PC-3 (cell line): ENCODE measurements at regions not wholly inside any gene's neighbourhood (a gene's known extent, or its start where the extent isn't known, plus 50 kb on each side); places are given as distances from the start of the nearest gene placed in this dataset.

Experiments
- ATAC-seq: fragments of 200-7000 bp; cut with Tn5 transposase; 2 replicates; pipeline ENCODE4 v1.9.1; 2020; ENCODE audit warnings: mild to moderate bottlenecking, moderate library complexity
- BruUV-seq: library from RNA; stranded (reverse); fragments of 400-500 nt; replicated peaks from 2 replicates; lab custom pipeline; 2021; lab: Mats Ljungman, UMichigan
- CTCF ChIA-PET: fragments of 300-600 bp; sonication (Branson Sonifier 250); formaldehyde crosslinking; loops from one replicate; lab custom pipeline; 2022; ENCODE audit warnings: antibody characterized with exemption; lab: Charles Lee
- POLR2A ChIA-PET: fragments of 300-600 bp; sonication (Branson Sonifier 250); formaldehyde crosslinking; loops from one replicate; lab custom pipeline; 2022; ENCODE audit warnings: antibody characterized with exemption; ENCODE audit not compliant: unreplicated experiment; lab: Charles Lee
- DNase-seq: peaks from one replicate; pipeline ENCODE4 v3.0.0-alpha.2; 2015
- H2AFZ ChIP-seq: fragments of 300-600 bp; sonication (generic); 2 replicates; pipeline ENCODE4 v1.6.0; 2016; ENCODE audit warnings: antibody characterized with exemption, low read length
- H3F3A ChIP-seq: fragments of 300-600 bp; sonication (generic); one replicate; pipeline ENCODE4 v1.6.0; 2017; ENCODE audit warnings: antibody characterized with exemption, low read length, control low read depth, mild to moderate bottlenecking; ENCODE audit not compliant: unreplicated experiment
- H3K27ac ChIP-seq: fragments of 300-600 bp; sonication (generic); 2 replicates; pipeline ENCODE4 v1.5.1; 2016; ENCODE audit warnings: mild to moderate bottlenecking, low read length
- H3K27me3 ChIP-seq: fragments of 300-600 bp; sonication (generic); 2 replicates; pipeline ENCODE4 v1.6.1; 2016; ENCODE audit warnings: low read length, mixed read lengths
- H3K36me3 ChIP-seq: fragments of 300-600 bp; sonication (generic); 2 replicates; pipeline ENCODE4 v1.6.1; 2016; ENCODE audit warnings: low read depth, mixed run types, low read length, mixed read lengths
- H3K4me1 ChIP-seq: fragments of 300-600 bp; sonication (generic); 2 replicates; pipeline ENCODE4 v1.5.1; 2016; ENCODE audit warnings: low read length; ENCODE audit not compliant: insufficient read depth
- H3K4me2 ChIP-seq: fragments of 300-600 bp; sonication (generic); 2 replicates; pipeline ENCODE4 v1.6.0; 2016; ENCODE audit warnings: low read length
- H3K4me3 ChIP-seq: fragments of 300-600 bp; sonication (generic); 2 replicates; pipeline ENCODE4 v1.5.1; 2016; ENCODE audit warnings: mild to moderate bottlenecking, low read length, mixed read lengths
- H3K79me2 ChIP-seq: fragments of 300-600 bp; sonication (generic); 2 replicates; pipeline ENCODE4 v1.6.1; 2017; ENCODE audit warnings: low read length, mixed read lengths
- H3K9ac ChIP-seq: fragments of 300-600 bp; sonication (generic); 2 replicates; pipeline ENCODE4 v1.6.0; 2016; ENCODE audit warnings: mild to moderate bottlenecking, low read length
- H3K9me2 ChIP-seq: fragments of 300-600 bp; sonication (generic); replicated peaks from 2 replicates; pipeline ENCODE4 v1.6.1; 2016; ENCODE audit warnings: mixed run types, low read length, mixed read lengths
- H3K9me3 ChIP-seq: fragments of 300-600 bp; sonication (generic); 2 replicates; pipeline ENCODE4 v1.6.1; 2016; ENCODE audit warnings: low read length, mixed read lengths
- H4K20me1 ChIP-seq: fragments of 300-600 bp; sonication (generic); 2 replicates; pipeline ENCODE4 v1.6.1; 2016; ENCODE audit warnings: low read length, mixed read lengths
- CTCF ChIP-seq: fragments of 300-600 bp; sonication (generic); conservative IDR thresholded peaks from 2 replicates; pipeline ENCODE4 v1.5.1; 2017; ENCODE audit warnings: antibody characterized with exemption, low read depth, mild to moderate bottlenecking, low read length
- EZH2 ChIP-seq: fragments of 300-600 bp; sonication (generic); IDR thresholded peaks from one replicate; pipeline ENCODE4 v1.6.1; 2017; ENCODE audit warnings: antibody characterized with exemption, mild to moderate bottlenecking, low read length; ENCODE audit not compliant: unreplicated experiment
- EZH2phosphoT487 ChIP-seq: fragments of 300-600 bp; sonication (generic); IDR thresholded peaks from 2 replicates; pipeline ENCODE4 v1.6.1; 2018; ENCODE audit warnings: mild to moderate bottlenecking, antibody characterized with exemption, low read length, borderline replicate concordance
- intact Hi-C: fragments of 100-400 bp; cut with micrococcal nuclease; formaldehyde crosslinking; loops from 2 replicates; pipeline ENCODE4 v1.9.0; 2023

- Histone ChIP-seq H3K9me2 (no peaks in the 10 kb centered on the region), H4K20me1 (no peaks in the 10 kb centered on the region), H3K27ac (no peak overlapping the region), H3K36me3 (no peaks in the 10 kb centered on the region), H3K9me3 (no peaks in the 10 kb centered on the region), H3F3A (no peaks in the 10 kb centered on the region), H3K4me2 (no peak overlapping the region), H3K4me3 (no peak overlapping the region), H3K79me2 (no peaks in the 10 kb centered on the region), H3K4me1 (peaks cover 2% of the 10 kb centered on the region; the same call in 1 of the 2 replicates), H3K9ac (no peak overlapping the region), H2AFZ (no peak overlapping the region), H3K27me3 (peaks cover 89% of the 10 kb centered on the region)
- BruUV-seq, result no TSS peak
- intact Hi-C loops, result no loop called here
- CTCF ChIA-PET, result no interaction called here
- no peak for TF ChIP-seq EZH2
- no peak for TF ChIP-seq CTCF
- no peak for TF ChIP-seq EZH2phosphoT487
- no peak for ATAC-seq
- POLR2A ChIA-PET, result no interaction called here
- DNase-seq, result no peak
Measured at GRCh38 chr10:8301333-8301732, 246.8 kb downstream of the GATA3 start.

GRCh38 chr10:8301831-8302230, 247.3 kb downstream of the GATA3 start:
- intact Hi-C loops, result no loop called here
- H3F3A ChIP-seq, result no peaks in the 10 kb centered on the region
- H3K4me3 ChIP-seq, result no peak overlapping the region
- H3K27ac ChIP-seq, result no peak overlapping the region
- H3K9me3 ChIP-seq, result no peaks in the 10 kb centered on the region
- peaks cover 84% of the 10 kb centered on the region for H3K27me3 ChIP-seq
- H3K36me3 ChIP-seq, result no peaks in the 10 kb centered on the region
- no peaks in the 10 kb centered on the region for H3K79me2 ChIP-seq
- no peaks in the 10 kb centered on the region for H3K9me2 ChIP-seq
- H4K20me1 ChIP-seq, result no peaks in the 10 kb centered on the region
- DNase-seq (no peak), ATAC-seq (no peak)
- BruUV-seq, result no TSS peak
- ChIA-PET POLR2A (no interaction called here), CTCF (no interaction called here)
- H3K9ac ChIP-seq, result no peak overlapping the region
- no peak overlapping the region for H3K4me2 ChIP-seq
- TF ChIP-seq EZH2phosphoT487 (no peak), EZH2 (no peak), CTCF (no peak)
- H2AFZ ChIP-seq, result no peak overlapping the region
- H3K4me1 ChIP-seq, result peaks cover 6% of the 10 kb centered on the region; the same call in 1 of the 2 replicates

GRCh38 chr10:8302565-8302964, 248.1 kb downstream of the GATA3 start:
- POLR2A ChIA-PET, result no interaction called here
- H3K9me3 ChIP-seq, result no peaks in the 10 kb centered on the region
- H3K4me1 ChIP-seq, result peaks cover 9% of the 10 kb centered on the region; the same call in 1 of the 2 replicates
- intact Hi-C loops, result no loop called here
- no peak overlapping the region for H3K27ac ChIP-seq
- H3K9me2 ChIP-seq, result no peaks in the 10 kb centered on the region
- CTCF ChIA-PET, result no interaction called here
- BruUV-seq, result no TSS peak
- H3F3A ChIP-seq, result no peaks in the 10 kb centered on the region
- ATAC-seq, result no peak
- no peaks in the 10 kb centered on the region for H3K36me3 ChIP-seq
- no peak overlapping the region for H2AFZ ChIP-seq
- no peak overlapping the region for H3K9ac ChIP-seq
- no peaks in the 10 kb centered on the region for H3K79me2 ChIP-seq
- H4K20me1 ChIP-seq, result no peaks in the 10 kb centered on the region
- H3K27me3 ChIP-seq, result peaks cover 77% of the 10 kb centered on the region
- no peak for DNase-seq
- no peak overlapping the region for H3K4me3 ChIP-seq
- TF ChIP-seq EZH2phosphoT487 (no peak), EZH2 (no peak), CTCF (no peak)
- H3K4me2 ChIP-seq, result no peak overlapping the region
